ENCODE measurements at regions not wholly inside any gene's neighbourhood (a gene's known extent, or its start where the extent isn't known, plus 50 kb on each side); places are given as distances from the start of the nearest gene placed in this dataset.
"Not testable (repeated sequence)": the region's sequence is repeated elsewhere in the genome, so short reads cannot be mapped to it uniquely, and the experiment has no call there.

DNA sequence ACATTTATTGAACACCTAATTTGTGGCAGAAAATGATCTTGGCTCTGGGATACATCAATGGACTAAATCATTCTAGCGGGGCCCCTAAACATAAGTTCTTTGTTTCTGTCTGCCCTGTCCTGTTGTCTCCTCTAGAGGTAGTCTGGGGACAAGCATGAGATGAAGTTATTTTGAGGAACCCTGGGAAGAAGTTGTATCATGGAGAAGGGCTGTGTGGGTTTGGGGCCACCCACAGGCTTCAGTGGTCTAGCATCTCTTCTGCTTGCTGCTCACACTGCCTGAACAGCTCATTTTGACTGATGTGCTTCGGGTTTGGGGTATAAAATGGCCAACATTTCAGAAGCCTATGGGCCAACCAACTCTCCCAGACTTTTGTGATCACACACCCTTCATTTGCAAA is 50.3 kb upstream of the OSBPL11 start:
- DNase-seq: no peak

DNA sequence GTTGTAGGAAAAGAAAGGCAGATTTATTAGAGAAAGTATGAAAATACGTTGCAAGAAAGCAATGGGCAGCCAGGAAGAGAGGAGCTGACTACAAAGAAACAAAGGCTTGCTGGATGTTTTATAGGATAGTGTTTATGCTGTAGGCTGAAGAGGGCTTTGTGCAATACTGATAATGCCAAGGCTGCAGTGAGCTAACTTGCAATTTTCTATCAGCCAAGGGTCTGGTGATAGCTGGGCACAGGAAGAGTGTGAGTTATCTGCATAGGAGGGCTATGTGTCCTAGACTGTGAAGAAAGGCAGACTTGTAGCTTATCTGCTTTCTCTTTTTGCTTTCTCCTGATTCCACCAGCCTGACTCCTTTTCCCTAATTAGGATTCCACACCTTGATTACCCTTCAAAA is 51.3 kb upstream of the OSBPL11 start:
- DNase-seq: no peak

DNA sequence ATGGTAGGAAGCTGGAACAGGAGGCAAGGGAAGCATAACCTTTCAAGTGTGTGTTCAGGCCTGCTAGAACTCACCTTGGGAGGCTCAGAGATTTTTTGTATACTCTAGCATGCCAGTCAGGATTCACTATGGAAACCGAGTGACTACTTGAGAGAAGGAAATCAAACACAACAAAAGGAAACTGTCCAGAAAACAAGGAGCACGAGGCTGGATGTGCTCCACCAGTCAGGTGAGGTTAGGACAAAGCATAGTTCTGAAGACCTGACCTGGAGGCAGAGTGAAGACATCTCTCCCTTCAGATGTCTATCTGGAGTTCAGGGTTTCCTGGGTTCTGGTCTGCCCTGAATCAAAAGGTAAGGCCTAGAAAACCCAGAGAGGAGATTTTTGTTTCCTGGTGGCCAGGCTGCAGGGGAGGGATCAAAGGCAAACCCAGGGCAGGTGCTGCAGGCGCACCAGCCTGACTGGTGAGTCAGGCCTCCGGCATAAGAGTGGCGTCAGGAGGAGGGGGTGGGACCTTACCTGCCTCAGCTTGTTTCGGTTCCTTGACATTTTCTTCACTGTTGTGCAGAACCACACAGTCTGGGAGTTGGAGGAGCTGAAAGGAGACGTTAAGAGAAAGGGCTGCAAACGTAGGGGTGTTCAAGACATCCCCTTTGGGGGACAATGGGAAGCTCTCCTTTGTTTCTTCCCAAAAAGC is 52.2 kb upstream of the OSBPL11 start:
- no peak for DNase-seq

DNA sequence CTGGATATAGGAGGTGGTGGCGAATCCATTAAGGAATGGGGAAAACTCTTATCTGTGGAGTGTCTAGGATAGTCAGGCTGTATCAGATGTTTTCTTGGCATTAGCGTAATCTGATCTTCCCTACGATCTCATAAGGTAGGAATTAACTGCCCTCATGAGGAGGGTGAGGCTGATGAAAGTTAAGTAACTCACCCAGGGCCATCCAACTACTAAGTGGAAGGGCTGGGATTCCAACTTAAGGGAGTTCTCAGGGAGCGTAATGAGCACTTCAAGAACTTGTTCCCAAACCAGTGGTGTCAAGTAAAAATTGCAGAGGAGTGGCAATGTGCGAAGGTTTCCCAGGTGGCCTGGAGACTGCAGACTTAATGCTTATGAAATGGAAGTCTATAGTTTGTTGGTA is 55.9 kb upstream of the OSBPL11 start:
- peak; percentile 12 for DNase-seq

DNA sequence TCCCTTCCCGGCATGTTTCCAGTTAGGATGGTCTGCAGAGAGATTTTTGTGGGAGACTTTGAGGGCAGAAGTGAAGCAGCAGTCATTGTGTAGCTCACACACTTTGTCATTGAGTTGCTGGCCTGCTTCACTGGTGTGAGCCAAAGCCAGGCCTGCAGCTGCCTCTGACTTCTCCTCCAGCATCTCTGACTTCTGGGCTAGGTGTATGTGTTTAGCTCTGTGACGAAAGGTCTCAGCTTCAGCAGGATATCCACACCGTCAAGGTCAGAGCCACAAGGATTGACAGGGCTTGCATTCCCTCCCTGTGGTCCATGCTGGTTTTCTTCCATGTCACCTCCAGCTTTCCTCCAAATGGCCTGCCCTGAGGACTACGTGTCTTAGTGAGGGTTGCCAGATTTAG is 57.1 kb upstream of the OSBPL11 start:
- no peak for DNase-seq

DNA sequence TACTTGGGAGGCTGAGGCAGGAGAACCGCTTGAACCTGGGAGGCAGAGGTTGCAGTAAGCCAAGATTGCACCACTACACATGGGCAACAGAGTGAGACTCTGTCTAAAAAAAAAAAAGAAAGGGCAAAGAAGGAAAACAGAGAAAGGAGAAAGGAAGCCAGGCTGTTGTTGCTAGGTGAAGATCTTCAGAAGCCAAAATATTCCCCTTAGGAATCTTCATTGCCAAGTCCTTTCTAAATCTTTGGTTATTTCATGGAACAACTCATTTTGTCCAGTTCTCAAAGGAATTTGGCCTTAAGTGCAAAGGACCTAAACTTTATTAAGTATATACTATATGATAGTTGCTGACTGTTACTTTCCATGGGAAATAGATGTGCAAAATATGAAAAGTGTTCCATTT is 59.2 kb upstream of the OSBPL11 start:
- DNase-seq: no peak

DNA sequence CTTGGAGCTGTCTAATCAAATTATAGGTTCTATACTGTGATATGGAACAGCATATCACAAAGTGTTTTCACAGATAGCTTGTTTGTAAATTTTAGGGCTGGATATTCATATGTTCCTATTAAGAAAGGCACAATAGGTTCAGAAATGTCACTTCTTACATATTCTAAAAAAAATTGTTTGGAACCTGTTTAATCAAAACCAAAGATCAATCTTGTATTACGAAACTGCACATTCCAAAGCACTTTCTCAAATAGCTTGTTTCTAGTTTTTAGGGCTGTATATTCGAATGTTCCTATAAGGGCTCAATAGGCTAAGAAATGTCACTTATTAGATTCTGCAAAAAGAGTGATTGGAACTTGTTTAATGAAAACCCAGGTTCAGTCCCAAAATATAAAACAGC is 67.4 kb upstream of the OSBPL11 start:
- DNase-seq: peak; percentile 9

DNA sequence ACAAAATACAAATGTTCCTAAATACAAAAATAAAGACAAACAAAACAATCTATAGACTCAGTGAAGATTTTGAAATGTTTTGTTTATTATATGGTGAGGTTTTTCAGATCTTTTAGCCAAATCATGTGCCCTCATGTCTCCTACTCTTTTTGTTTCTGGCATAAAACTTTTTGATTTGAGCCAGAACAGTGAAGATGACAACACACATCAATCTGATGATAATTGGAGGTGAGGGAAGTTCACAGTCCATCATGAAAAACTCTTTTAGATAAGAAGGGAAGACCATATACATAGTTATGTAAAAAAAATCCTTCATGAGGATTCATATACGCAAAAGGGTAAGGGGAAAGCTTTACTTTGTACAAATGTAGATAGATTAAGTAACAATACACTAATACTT is 75.1 kb upstream of the OSBPL11 start:
- DNase-seq: no peak

DNA sequence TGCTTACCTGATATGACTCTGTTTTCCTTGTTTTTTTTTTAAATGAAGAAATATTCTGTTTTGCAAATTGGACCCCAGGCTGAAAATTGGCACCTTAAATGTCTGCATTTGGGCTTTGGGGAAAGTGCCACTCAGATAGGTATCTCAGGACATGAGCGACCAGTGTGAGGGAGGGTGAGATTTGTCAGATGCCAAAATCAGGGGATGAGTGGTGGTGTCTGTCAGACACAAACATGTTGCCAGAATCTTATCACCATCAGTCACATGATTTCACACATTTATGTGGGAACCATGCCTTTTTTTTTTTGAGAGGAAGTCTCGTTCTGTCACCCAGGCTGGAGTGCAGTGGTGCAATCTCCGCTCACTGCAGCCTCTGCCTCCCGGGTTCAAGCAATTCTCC is 75.6 kb upstream of the OSBPL11 start:
- DNase-seq: no peak

DNA sequence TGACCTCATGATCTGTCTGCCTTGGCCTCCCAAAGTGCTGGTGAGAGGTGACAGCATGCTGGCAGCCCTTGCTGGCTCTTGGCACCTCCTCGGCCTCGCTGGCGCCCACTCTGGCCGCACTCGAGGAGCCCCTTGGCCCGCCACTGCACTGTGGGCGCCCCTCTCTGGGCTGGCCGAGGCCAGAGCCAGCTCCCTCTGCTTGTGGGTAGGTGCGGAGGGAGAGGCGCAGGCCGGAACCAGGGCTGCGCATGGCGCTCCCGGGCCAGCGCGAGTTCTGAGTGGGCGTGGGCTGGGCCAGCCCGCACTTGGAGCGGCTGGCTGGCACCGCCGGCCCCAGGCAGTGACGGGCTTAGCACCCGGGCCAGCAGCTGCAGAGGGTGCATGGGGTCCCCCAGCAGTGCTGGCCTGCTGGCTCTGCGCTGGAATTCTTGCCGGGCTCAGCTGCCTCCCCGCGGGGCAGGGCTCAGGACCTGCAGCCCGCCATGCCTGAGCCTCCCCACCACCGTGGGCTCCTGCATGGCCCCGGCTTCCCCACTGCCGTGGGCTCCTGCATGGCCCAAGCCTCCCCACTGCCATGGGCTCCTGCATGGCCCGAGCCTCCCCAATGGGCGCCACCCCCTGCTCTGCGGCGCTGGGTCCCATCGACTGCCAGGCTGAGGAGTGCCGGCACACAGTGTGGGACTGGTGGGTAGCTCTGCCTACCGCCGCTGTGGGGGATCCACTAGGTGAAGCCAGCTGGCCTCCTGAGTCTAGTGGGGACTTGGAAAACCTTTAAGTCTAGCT is 76.4 kb upstream of the OSBPL11 start:
- no peak for DNase-seq

DNA sequence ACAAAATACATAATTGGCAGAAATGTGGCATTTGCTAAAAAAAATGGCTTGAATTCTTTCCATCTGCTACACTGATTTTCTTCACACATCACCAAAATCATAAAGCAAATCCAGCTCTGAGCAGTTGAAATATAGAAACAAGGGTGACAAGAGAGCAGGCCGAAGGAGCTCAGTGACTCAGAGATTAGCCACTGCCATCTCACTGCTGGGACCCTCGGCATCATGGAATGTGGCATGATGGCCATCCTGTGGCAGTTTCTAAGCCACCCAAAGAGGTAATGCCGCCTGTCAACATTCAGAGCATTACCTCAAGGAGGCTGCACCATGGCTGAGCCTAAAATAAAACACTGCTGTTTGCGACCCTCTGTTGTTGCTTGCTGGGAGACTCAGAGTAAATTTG is 80.5 kb upstream of the OSBPL11 start:
- no peak for DNase-seq

DNA sequence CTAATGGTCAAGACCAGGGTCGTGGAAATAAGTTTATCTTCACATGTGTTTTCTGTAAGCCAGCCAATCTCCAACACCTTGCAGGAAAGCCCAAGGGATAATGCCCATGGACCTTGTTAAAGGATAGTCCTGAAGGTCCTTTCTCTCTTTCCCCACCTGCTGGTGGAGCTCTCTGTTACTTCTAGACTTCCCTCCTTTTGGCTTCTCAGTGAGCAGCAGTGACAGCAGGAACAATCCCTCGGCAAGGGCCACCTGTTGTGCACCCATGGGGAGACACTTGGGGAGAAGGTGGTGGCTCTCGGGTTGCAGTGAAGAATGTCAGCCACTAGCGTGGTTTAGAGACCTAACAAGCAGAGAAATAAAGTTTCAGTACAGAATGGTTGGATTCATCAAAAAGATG is 84.0 kb upstream of the OSBPL11 start:
- DNase-seq: no peak

DNA sequence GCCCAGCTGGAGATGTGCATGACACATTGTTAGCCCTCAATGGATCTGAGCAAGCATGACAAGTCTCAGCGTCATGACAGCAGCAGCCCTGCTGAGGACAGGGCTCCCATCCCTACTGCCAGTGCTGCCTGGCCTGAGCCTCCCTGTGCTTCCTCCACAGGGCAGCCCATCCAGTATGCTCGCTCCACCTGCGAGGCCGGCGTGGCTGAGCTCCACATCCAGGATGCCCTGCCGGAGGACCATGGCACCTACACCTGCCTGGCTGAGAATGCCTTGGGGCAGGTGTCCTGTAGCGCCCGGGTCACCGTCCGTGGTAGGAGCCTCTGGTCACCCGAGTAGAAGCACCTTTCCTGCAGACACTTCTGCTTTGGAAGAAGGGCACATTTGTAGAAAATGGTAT is 85.8 kb upstream of the OSBPL11 start:
- no peak for DNase-seq

DNA sequence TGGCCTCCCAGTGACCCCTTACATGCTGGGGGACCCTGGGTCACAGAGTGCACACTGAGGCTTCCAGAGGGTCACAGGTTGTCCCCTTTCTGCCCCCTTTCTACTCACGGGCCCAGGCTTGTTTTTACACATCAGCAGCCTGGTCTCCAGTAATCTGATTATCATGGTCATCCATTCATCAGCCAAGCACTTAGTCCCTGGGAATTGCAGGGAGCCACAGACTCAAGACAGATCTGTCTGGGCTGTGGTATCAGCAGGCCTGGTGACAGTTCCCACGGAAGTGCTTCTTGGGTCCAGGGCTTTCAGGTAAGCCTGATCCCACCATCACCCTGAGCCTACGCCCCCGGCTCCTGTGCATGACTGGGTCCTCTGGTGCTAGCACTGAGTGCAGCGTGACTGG is 86.6 kb upstream of the OSBPL11 start:
- DNase-seq: not testable (repeated sequence)

DNA sequence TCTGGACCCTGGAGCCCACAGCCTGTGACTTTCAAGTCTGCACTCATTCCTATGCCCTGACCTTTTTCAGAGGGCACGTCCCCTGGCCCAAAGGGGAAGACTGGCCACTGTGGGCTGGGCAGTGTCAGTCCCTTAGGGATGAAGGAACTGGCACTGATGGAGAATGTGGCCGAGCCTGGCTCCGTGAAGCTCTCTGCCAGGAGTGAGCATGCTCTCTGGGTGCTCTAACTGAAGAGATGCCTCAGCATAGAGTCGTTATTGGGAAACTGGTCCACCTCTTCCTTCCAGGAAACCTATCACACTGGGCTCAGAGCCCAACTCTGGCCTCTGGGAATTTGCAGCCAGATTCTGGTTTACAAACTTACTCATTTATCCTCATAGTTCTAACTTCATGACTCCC is 87.3 kb upstream of the OSBPL11 start:
- peak; percentile 82 for DNase-seq

DNA sequence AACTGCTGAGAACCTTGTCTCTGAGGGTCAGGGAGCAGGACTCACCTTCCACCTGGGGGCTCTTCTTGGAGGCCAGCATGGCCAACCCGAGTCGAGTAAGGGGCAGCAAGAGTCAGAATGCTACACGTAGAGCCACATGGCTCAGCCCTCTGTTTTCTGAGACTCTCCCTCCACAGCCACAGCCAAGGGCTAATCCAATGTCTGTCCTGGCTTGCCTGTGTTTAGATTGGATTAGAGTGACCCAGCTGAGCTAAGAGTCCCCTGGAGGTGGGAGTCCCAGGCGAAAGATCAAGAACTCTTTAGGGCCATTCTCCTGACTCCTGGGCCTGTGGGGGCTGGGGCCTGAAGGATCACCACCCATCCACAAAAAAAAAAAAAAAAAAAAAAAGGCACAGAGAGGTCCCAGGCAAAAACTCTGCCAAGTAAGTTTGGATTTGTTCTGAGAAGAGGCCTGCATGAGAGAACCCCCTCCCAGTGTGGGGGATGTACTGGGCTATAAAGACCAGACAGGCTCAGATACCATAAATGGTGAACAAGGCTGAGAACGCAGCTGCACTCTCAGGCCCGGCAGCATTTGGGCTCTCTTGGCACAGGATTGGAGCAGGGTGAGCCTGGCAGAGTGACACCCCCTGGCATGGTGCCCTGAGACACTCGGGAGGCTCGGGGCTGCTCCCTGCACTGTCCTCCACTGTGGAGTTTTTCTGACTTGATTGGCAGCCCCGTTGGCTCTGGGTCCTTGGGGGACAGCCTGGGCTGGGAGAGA is 88.0 kb upstream of the OSBPL11 start:
- DNase-seq: peak; percentile 8

DNA sequence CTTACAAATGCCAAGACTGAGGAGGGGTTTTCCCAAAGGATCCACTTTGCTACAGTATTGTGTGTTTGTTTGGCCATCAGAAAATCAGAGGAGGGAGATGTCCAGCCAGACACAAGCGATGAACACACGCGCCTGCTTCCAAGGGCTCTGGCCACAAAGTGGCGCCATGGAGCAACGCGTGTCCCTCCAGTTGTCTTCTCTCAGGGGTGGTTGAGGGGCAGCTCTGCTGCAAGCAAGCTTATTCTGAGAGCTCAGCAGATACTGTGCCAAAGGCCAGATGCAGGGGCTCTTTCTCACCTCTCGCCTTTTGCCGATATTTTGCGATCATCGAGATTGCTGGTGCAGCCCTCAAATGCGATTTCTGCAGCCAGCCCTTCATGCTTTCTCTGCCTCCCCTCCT is 88.9 kb upstream of the OSBPL11 start:
- DNase-seq: peak; percentile 28

DNA sequence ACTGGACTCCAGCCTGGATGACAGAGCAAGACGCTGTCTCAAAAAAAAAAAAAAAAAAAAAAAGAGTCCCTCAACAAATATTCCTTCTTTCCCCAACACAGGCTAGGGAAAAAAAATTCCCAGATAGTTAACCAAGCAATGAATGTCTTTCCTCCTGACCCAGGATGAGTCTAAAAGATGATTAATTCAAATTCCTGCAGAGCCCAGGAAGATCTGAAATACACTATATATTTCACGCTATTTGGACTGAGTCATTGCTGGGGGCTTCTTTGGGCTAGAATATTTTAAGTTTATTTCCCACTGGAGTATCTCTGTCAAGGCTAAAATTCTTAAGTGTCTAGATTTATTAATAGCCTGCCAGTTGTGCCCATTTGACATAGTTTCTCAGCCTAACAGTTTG is 90.4 kb upstream of the OSBPL11 start:
- peak; percentile 74 for DNase-seq

DNA sequence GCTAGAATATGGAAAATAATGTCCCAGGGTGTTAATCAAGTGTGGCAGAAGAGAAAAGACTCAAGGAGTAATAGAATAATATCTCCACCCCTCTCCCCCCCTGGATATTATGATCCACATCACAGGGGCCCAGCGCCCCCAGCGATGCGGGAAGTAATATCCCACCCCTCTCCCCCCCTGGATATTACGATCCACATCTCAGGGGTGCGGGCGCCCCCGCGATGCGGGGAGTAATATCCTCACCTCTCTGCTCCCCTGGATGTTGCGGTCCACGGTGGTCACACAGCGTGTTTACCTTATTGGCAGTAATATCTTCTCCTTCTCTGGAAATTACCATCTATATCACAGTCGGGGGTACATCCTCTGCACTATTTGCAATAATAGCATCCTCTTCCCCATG is 97.1 kb upstream of the OSBPL11 start:
- DNase-seq: no peak

DNA sequence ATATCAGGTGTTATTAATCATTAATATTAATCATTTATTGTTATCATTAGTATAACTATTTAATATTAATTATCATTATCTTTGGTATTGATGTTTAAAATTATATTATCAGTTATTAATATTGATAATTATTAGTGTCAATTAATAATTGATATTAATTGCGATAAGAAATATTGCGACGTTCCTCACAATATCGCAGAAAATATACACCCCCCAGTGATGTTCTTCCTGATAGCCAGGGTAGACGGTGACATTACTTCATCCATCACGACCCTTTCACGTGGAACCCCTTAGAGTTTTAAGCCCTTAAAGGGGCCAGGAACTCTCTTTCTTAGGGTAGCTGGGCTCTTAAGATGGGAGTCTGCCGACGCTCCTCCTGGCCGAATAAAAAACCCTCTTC is 98.6 kb upstream of the OSBPL11 start:
- no peak for DNase-seq

DNA sequence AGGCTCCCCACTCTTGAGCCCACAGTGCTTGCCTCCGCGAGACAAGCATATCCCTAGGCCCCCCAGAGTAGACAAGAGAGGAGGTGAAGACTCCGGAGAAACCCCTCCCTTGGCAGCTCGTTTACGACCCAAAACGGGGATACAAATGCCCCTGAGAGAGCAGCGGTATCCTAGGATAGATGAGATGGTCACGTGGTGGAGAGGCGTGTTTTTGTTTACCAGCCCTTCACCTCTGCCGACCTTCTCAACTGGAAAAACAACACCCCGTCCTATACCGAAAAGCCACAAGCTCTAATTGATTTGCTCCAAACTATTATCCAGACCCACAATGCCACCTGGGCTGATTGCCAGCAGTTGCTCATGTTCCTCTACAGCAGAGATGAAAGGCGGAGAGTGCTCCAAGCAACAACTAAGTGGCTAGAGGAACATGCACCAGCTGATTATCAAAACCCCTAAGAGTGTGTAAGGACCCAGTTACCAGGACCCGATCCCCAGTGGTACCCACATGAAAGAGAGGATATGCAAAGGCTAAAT is 99.5 kb upstream of the OSBPL11 start:
- DNase-seq: no peak

DNA sequence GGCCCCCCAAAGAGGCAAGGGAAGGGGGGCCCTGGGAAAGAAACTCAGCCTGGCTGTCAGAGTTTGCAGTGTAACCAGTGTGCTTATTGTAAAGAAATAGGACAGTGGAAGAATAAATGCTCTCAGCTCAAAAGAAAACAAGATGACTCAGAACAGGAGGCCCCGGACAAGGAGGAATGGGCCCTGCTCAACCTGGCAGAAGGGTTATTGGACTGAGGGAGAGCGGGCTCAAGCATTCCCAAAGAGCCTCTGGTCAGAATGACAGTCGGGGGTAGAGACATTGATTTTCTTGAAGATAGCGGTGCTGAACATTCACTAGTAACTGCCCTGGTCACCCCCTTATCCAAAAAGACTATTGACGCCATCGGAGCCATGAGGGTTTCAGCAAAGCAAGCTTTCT is 100.4 kb upstream of the OSBPL11 start:
- DNase-seq: no peak

DNA sequence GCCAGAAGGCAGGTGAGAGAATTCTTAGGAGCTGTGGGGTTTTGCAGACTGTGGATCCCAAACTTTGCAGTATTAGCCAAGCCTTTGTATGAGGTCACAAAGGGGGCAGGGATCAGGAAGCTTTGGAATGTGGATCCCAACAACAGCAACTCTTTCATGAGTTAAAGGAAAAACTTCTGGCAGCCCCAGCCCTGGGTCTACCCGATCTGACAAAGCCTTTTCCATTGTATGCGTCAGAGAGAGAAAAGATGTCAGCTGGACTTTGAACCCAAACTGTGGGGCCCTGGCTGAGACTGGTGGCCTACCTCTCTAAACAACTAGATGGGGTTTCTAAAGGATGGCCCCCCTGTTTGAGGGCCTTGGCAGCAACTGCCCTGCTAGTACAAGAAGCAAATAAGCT is 101.8 kb upstream of the OSBPL11 start:
- DNase-seq: not testable (repeated sequence)
